T47D (cell line): ENCODE measurements at regions not wholly inside any gene's neighbourhood (a gene's known extent, or its start where the extent isn't known, plus 50 kb on each side); places are given as distances from the start of the nearest gene placed in this dataset.
A peak's percentile ranks its signal among the peaks of the same experiment; 100 is the strongest.
"Not testable (repeated sequence)": the region's sequence is repeated elsewhere in the genome, so short reads cannot be mapped to it uniquely, and the experiment has no call there.

Source experiments
- DNase-seq, 2 experiments: peaks; one replicate each; pipeline versions ENCODE4 v3.0.0 to v3.0.0-alpha.2; 2011 to 2012; ENCODE audit warnings: low read depth in 1 of 2, low spot score in 1 of 2
- in situ Hi-C: cut with HindIII; loops from 2 replicates; pipeline ENCODE4 v1.10.0; 2016; ENCODE audit warnings: low sequenced_read_pairs, low pct_unique_long_range_greater_than_20kb

- DNase-seq, in situ Hi-C loops: not testable (repeated sequence)
Measured at GRCh38 chr1:143850637-143851036, 121.1 kb downstream of the FAM72C start.

- DNase-seq, in situ Hi-C loops: not testable (repeated sequence)
Measured at GRCh38 chr1:143848859-143849258, 122.9 kb downstream of the FAM72C start.

- in situ Hi-C loops, DNase-seq: not testable (repeated sequence)
Measured at GRCh38 chr1:143845193-143845592, 126.6 kb downstream of the FAM72C start.

GRCh38 chr1:143842058-143842457, 129.7 kb downstream of the FAM72C start:
- DNase-seq, in situ Hi-C loops: not testable (repeated sequence)

- in situ Hi-C loops, DNase-seq: not testable (repeated sequence)
Measured at GRCh38 chr1:143839182-143839581, 132.6 kb downstream of the FAM72C start.

- in situ Hi-C loops, DNase-seq: not testable (repeated sequence)
Measured at GRCh38 chr1:143838598-143838929, 133.2 kb downstream of the FAM72C start.

- in situ Hi-C loops, DNase-seq: not testable (repeated sequence)
Measured at GRCh38 chr1:143837924-143838597, 133.7 kb downstream of the FAM72C start.

- in situ Hi-C loops, DNase-seq: not testable (repeated sequence)
Measured at GRCh38 chr1:143833376-143833775, 138.4 kb downstream of the FAM72C start.

GRCh38 chr1:143832379-143832716, 139.4 kb downstream of the FAM72C start:
- DNase-seq, in situ Hi-C loops: not testable (repeated sequence)

- DNase-seq, in situ Hi-C loops: not testable (repeated sequence)
Measured at GRCh38 chr1:143831479-143832378, 140.1 kb downstream of the FAM72C start.

- DNase-seq, in situ Hi-C loops: not testable (repeated sequence)
Measured at GRCh38 chr1:143826162-143826561, 145.6 kb downstream of the FAM72C start.

- DNase-seq, in situ Hi-C loops: not testable (repeated sequence)
Measured at GRCh38 chr1:143824266-143824665, 147.5 kb downstream of the FAM72C start.

- in situ Hi-C loops, DNase-seq: not testable (repeated sequence)
Measured at GRCh38 chr1:143820058-143820457, 151.7 kb downstream of the FAM72C start.

GRCh38 chr1:143816369-143816768, 155.4 kb downstream of the FAM72C start:
- in situ Hi-C loops, DNase-seq: not testable (repeated sequence)

- DNase-seq, in situ Hi-C loops: not testable (repeated sequence)
Measured at GRCh38 chr1:143805374-143805773, 166.4 kb downstream of the FAM72C start.

- in situ Hi-C loops: not testable (repeated sequence)
Measured at GRCh38 chr1:143804707-143805356, 167.0 kb downstream of the FAM72C start.

GRCh38 chr1:143803927-143804411, 167.8 kb downstream of the FAM72C start:
- peak in 1 of 2 experiments; percentile 18 for DNase-seq

More at GRCh38 chr1:143804707-143805356, 167.0 kb downstream of the FAM72C start:
- not testable (repeated sequence) for DNase-seq

GRCh38 chr1:143803095-143803494, 168.7 kb downstream of the FAM72C start:
- DNase-seq, in situ Hi-C loops: not testable (repeated sequence)

More at GRCh38 chr1:143803927-143804411, 167.8 kb downstream of the FAM72C start:
- in situ Hi-C loops: not testable (repeated sequence)
